Psoas muscle (tissue), 7 donors: ENCODE measurements at regions not wholly inside any gene's neighbourhood (a gene's known extent, or its start where the extent isn't known, plus 50 kb on each side); places are given as distances from the start of the nearest gene placed in this dataset.
"Not testable (repeated sequence)": the region's sequence is repeated elsewhere in the genome, so short reads cannot be mapped to it uniquely, and the experiment has no call there.

Experiments
- ATAC-seq, 4 donors: fragments of 200-7000 bp; cut with Tn5 transposase; one replicate each; pipeline ENCODE4 v1.9.1; 2020; ENCODE audit warnings: moderate library complexity in 3 of 4, mild to moderate bottlenecking in 2 of 4
- DNase-seq, 2 donors: peaks; one replicate each; pipeline ENCODE4 v3.0.0-alpha.2; 2020
- H3K27ac ChIP-seq: fragments of 200-600 bp; one replicate; pipeline ENCODE4 v1.8.0; 2022
- H3K27me3 ChIP-seq, 3 donors: fragments of 200-600 bp in 1 of 3; one replicate each; pipeline versions ENCODE4 v1.6.1 to v1.8.0; 2013 to 2022; ENCODE audit warnings: low read length in 2 of 3, mild to moderate bottlenecking in 2 of 3, moderate library complexity in 1 of 3; ENCODE audit not compliant: insufficient read depth in 3 of 3
- H3K36me3 ChIP-seq, 2 donors: fragments of 200-600 bp in 1 of 2; one replicate each; pipeline versions ENCODE4 v1.6.1 to v1.8.0; 2013 to 2022; ENCODE audit warnings: low read depth in 1 of 2, mild to moderate bottlenecking in 1 of 2, moderate library complexity in 1 of 2; ENCODE audit not compliant: insufficient read depth in 1 of 2
- H3K4me1 ChIP-seq: fragments of 200-600 bp; one replicate; pipeline ENCODE4 v1.8.0; 2022
- H3K4me3 ChIP-seq: fragments of 200-600 bp; one replicate; pipeline ENCODE4 v1.8.0; 2022; ENCODE audit warnings: mild to moderate bottlenecking
- H3K9me3 ChIP-seq: fragments of 200-600 bp; one replicate; pipeline ENCODE4 v1.8.0; 2022
- WGBS, 3 donors: extraction: QIAGEN DNeasy Blood & Tissue Kit; methylation state at CpG; one replicate each; pipeline versions ENCODE4 v1.1.6 to v1.1.7; 2013; 5-methylcytosine and 5-hydroxymethylcytosine counted together
- intact Hi-C, 2 donors: fragments of 100-400 bp; cut with DNase I; formaldehyde crosslinking; loops; one replicate each; pipeline versions ENCODE4 v1.11.0 to v1.14.2; 2022
- TF ChIP-seq, protein P1 (sequence below): fragments of 200-600 bp; IDR thresholded peaks from one replicate; pipeline ENCODE4 v1.8.0; 2022; ENCODE audit warnings: antibody characterized with exemption
- donor health status: healthy with polysubstance abuse.
- donor health status: DM: no; HTN: no; CAD: no; lungs with moderate emphysema.
- donor health status: Bipolar disorder and iron deficiency.
- donor health status: healthy.
- donor health status: DM: yes; HTN: yes; CAD: no.
- donor health status: DM: no; HTN: no; CAD: no.
- donor health status: DM: yes; HTN: yes; CAD: no.

DNA sequence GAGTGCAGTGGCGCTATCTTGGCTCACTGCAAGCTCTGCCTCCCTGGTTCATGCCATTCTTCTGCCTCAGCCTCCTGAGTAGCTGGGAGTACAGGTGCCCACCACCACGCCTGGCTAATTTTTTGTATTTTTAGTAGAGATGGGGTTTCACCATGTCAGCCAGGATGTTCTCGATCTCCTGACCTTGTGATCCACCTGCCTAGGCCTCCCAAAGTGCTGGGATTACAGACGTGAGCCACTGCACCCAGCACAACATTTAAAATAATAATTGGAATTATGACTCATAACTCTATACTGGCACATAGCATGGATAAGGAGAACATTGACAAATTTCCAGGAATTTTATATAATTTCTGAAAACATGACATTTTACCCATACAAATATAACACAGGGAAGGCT lies 54.2 kb downstream of the DBET start:
- intact Hi-C loops, H3K27ac ChIP-seq, DNase-seq, H3K4me3 ChIP-seq, H3K9me3 ChIP-seq, H3K4me1 ChIP-seq, H3K36me3 ChIP-seq, H3K27me3 ChIP-seq, ATAC-seq: not testable (repeated sequence)
- WGBS, 3 donors: 34 to 41% (median 39%) methylated on average over 3 of the region's 4 CpGs

DNA sequence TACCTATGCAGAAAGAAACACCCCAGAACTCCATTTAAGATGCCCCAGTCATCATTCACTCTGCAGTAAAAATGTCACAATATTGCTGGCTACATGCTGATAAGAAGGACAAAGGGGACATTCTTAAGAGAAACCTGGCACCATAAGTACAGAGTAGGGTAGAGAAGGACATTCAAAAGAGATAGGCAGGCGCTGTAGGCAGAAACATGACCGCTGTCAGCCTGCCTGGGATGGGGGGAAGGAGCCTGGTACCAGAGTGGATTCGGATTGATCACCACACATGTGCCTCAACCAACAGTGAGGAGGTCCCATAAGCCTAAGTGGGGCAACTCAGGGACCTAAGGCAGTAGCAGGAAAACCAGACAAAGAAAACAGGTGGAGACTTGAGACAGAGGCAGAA lies 54.1 kb upstream of the DUX4 start:
- H3K27me3 ChIP-seq, H3K4me1 ChIP-seq, intact Hi-C loops, H3K4me3 ChIP-seq, DNase-seq, H3K9me3 ChIP-seq, H3K36me3 ChIP-seq, H3K27ac ChIP-seq: not testable (repeated sequence)
- 45 to 70% (median 61%) methylated on average over 3 of the region's 3 CpGs for WGBS, 3 donors
- ATAC-seq: peak in 2 of 4 donors; percentile 49 to 63

DNA sequence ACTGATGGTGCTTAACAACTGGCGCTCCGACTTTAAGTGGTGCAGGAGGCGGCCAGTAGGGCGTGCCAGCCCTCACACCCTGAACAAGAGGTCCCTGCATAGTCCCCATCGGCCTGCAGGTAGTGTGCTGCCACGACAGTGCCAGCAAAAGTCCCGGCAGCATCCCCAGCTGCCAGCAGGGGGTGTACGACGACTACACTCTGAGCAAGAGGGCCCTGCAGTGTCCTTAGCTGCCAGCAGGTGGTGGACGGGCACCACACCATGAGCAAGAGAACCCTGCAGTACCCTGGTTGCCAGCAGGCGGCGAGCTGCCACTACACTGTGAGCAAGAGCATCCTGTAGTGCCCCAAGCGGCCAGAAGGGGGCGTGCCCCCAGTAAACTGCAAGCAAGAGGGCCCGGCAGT lies 53.5 kb upstream of the DUX4 start:
- H3K9me3 ChIP-seq, H3K27me3 ChIP-seq, H3K27ac ChIP-seq, H3K4me1 ChIP-seq, intact Hi-C loops, DNase-seq, H3K4me3 ChIP-seq, H3K36me3 ChIP-seq: not testable (repeated sequence)
- ATAC-seq: peak in 1 of 4 donors; percentile 23
- WGBS, 3 donors: 56 to 71% (median 64%) methylated on average over 4 to 9 of the region's 15 CpGs

DNA sequence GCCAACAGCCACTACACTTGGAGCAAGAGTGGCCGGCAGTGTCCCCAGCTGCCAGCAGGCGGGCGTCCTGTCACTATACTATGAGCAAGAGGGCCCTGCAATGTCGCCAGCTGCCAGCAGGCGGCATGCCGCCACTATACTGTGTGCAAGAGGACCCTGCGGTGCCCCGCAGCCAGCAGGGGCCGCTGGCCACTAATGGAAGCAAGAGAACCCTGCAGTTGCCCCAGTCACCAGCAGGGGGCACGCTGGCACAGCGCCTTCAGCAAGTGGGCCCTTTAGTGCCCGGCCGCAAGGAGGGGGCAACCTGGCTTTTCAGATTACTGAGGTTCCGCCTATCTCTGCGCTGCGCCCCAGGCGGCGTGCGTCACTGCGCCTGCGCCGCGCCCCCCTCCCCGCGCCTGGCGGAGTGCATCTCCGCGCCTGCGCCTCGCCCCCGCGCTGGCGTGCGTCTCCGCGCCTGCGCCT lies 53.0 kb upstream of the DUX4 start:
- H3K36me3 ChIP-seq, H3K27me3 ChIP-seq, H3K4me3 ChIP-seq, H3K27ac ChIP-seq, H3K9me3 ChIP-seq, H3K4me1 ChIP-seq, intact Hi-C loops: not testable (repeated sequence)
- WGBS, 3 donors: 69 to 83% (median 79%) methylated on average over 8 to 21 of the region's 37 CpGs
- ATAC-seq: peak in 2 of 4 donors; percentile 41 to 42
- peak; percentile 16 to 58 for DNase-seq

DNA sequence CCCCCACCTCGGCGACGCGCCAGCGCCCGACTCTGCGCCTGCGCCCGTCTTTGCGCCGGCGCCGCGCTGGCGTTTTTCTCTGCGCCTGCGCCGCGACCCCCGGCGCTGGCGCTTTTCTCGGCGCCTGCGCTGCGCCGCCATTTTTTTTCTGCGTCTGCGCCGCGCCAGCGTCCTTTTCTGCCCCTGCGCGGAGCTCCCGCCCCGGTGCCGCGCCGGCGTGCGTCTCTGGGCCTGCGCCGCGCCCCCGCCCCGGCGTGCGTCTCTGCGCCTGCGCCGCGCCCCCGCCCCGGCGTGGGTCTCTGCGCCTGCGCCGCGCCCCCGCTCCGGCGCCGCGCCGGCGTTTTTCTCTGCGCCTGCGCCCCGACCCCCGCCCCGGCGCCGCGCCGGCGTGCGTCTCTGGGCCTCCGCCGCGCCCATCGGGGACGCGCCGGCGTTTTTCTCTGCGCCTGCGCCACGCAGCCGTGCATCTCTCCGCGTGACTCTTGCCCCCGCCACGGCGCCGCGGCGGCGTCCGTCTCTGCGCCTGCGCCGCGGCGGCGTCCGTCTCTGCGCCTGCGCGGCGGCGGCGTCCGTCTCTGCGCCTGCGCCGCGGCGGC lies 52.4 kb upstream of the DUX4 start:
- H3K4me3 ChIP-seq, H3K27ac ChIP-seq, H3K36me3 ChIP-seq, H3K9me3 ChIP-seq, intact Hi-C loops, DNase-seq, H3K4me1 ChIP-seq, H3K27me3 ChIP-seq, ATAC-seq: not testable (repeated sequence)
- WGBS, 3 donors: 78 to 80% (median 79%) methylated on average over 51 to 96 of the region's 118 CpGs

DNA sequence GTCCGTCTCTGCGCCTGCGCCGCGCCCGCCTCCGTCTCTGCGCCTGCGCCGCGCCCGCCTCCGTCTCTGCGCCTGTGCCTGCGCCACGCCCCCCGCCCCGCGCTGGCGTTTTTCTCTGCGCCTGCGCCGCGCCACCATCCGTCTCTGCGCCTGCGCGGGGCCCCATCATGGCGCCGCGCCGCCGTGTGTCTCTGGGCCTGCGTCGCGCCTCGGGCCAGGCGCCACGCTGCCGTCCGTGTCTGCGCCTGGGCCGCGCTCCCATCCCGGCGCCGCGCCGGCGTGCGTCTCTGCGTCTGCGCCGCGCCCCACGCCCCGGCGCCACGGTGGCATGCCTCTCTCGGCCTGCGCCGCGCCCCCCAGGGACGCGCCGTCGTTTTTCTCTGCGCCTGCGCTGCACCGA lies 51.8 kb upstream of the DUX4 start:
- H3K27me3 ChIP-seq: no peaks in the 10 kb centered on the region
- no peaks in the 10 kb centered on the region for H3K36me3 ChIP-seq
- no peaks in the 10 kb centered on the region for H3K4me1 ChIP-seq
- DNase-seq: peak in 1 of 2 donors; percentile 41
- H3K9me3 ChIP-seq: no peaks in the 10 kb centered on the region
- whole genome bisulfite sequencing, 3 donors: 75 to 80% (median 76%) methylated on average over 47 to 69 of the region's 70 CpGs
- no peak overlapping the region for H3K27ac ChIP-seq
- no peak overlapping the region for H3K4me3 ChIP-seq
- TF ChIP-seq, protein P1, sequence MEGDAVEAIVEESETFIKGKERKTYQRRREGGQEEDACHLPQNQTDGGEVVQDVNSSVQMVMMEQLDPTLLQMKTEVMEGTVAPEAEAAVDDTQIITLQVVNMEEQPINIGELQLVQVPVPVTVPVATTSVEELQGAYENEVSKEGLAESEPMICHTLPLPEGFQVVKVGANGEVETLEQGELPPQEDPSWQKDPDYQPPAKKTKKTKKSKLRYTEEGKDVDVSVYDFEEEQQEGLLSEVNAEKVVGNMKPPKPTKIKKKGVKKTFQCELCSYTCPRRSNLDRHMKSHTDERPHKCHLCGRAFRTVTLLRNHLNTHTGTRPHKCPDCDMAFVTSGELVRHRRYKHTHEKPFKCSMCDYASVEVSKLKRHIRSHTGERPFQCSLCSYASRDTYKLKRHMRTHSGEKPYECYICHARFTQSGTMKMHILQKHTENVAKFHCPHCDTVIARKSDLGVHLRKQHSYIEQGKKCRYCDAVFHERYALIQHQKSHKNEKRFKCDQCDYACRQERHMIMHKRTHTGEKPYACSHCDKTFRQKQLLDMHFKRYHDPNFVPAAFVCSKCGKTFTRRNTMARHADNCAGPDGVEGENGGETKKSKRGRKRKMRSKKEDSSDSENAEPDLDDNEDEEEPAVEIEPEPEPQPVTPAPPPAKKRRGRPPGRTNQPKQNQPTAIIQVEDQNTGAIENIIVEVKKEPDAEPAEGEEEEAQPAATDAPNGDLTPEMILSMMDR: no peak
- intact Hi-C loops: no loop called here
- peak in 2 of 4 donors; percentile 47 to 54 for ATAC-seq

DNA sequence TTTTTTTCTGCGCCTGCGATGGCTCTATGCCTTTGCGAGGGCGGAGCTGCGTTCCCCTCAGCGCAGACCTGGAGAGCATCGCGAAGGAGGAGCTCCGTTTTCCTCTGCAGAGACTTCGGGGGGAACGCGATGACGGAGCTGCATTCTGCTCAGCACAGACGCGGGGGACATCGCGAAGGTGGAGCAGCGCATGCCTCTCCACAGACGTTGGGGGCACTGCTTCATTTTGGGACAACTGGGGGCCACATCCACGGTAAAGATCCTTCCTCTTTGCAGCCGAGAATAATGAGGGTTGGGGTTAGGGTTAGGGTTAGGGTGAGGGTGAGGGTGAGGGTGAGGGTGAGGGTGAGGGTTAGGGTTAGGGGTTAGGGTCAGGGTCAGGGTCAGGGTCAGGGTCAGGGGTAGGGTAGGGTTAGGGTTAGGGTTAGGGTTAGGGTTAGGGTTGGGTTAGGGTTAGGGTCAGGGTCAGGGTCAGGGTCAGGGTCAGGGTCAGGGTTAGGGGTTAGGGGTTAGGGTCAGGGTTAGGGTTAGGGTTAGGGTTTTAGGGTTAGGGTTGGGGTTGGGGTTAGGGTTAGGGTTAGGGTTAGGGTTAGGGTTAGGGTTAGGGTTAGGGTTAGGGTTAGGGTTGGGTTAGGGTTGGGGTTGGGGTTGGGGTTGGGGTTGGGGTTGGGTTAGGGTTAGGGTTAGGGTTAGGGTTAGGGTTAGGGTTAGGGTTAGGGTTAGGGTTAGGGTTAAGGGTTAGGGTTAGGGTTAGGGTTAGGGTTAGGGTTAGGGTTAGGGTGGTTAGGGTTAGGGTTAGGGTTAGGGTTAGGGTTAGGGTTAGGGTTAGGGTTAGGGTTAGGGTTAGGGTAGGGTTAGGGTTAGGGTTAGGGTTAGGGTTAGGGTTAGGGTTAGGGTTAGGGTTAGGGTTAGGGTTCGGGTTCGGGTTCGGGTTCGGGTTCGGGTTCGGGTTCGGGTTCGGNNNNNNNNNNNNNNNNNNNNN lies 51.1 kb upstream of the DUX4 start:
- H3K27ac ChIP-seq, H3K36me3 ChIP-seq, H3K4me1 ChIP-seq, intact Hi-C loops, H3K4me3 ChIP-seq, H3K27me3 ChIP-seq, H3K9me3 ChIP-seq: not testable (repeated sequence)
- DNase-seq (peak; percentile 23 to 55), ATAC-seq (peak in 3 of 4 donors; percentile 48 to 63 (median 53))
- WGBS, 3 donors: 80 to 87% (median 84%) methylated on average over 22 to 28 of the region's 29 CpGs
